T-helper 17 cell (primary cell): ENCODE measurements at regions not wholly inside any gene's neighbourhood (a gene's known extent, or its start where the extent isn't known, plus 50 kb on each side); places are given as distances from the start of the nearest gene placed in this dataset.
"Not testable (repeated sequence)": the region's sequence is repeated elsewhere in the genome, so short reads cannot be mapped to it uniquely, and the experiment has no call there.

Experiments used
- ATAC-seq: fragments of 150-1000 bp; cut with Tn5 transposase; 2 replicates; pipeline ENCODE4 v1.10.0; 2021; ENCODE audit warnings: mild to moderate bottlenecking, moderate library complexity
- DNase-seq, 3 donors: peaks; one replicate each; pipeline versions ENCODE4 v3.0.0 to v3.0.0-alpha.2; 2020 to 2021
- H3K9me3 ChIP-seq: one replicate; pipeline ENCODE4 v1.7.0; 2013; ENCODE audit warnings: low read length, mild to moderate bottlenecking; ENCODE audit not compliant: control insufficient read depth, poor library complexity, severe bottlenecking
- H3K27ac Mint-ChIP-seq: one replicate; pipeline ENCODE4 v1.8.0; 2022; ENCODE audit warnings: mild to moderate bottlenecking, moderate library complexity, mixed read lengths
- H3K27me3 Mint-ChIP-seq: one replicate; pipeline ENCODE4 v1.8.0; 2022; ENCODE audit warnings: mixed read lengths
- H3K36me3 Mint-ChIP-seq: one replicate; pipeline ENCODE4 v1.8.0; 2022; ENCODE audit warnings: low read depth, mixed read lengths
- H3K4me1 Mint-ChIP-seq: one replicate; pipeline ENCODE4 v1.8.0; 2022; ENCODE audit warnings: mild to moderate bottlenecking, mixed read lengths
- H3K4me3 Mint-ChIP-seq: one replicate; pipeline ENCODE4 v1.8.0; 2022; ENCODE audit warnings: mild to moderate bottlenecking, moderate library complexity, mixed read lengths

GRCh38 chrX:94946137-94946536, 1272.1 kb downstream of the FAM133A start:
- not testable (repeated sequence) for ATAC-seq, H3K27me3 Mint-ChIP-seq, DNase-seq, H3K4me1 Mint-ChIP-seq, H3K36me3 Mint-ChIP-seq, H3K9me3 ChIP-seq, H3K27ac Mint-ChIP-seq, H3K4me3 Mint-ChIP-seq

- H3K27me3 Mint-ChIP-seq: no peaks in the 10 kb centered on the region
- H3K4me1 Mint-ChIP-seq: no peaks in the 10 kb centered on the region
- H3K36me3 Mint-ChIP-seq: no peaks in the 10 kb centered on the region
- no peak overlapping the region for H3K4me3 Mint-ChIP-seq
- H3K27ac Mint-ChIP-seq: no peak overlapping the region
- no peaks in the 10 kb centered on the region for H3K9me3 ChIP-seq
- DNase-seq (no peak), ATAC-seq (no peak)
Observed at GRCh38 chrX:94961730-94962129, 1287.7 kb downstream of the FAM133A start.

GRCh38 chrX:94977562-94977961, 1303.6 kb downstream of the FAM133A start:
- Mint-ChIP-seq H3K27me3 (no peaks in the 10 kb centered on the region), H3K27ac (no peak overlapping the region), H3K36me3 (no peaks in the 10 kb centered on the region), H3K4me3 (no peak overlapping the region), H3K4me1 (no peaks in the 10 kb centered on the region)
- H3K9me3 ChIP-seq: no peaks in the 10 kb centered on the region
- ATAC-seq (no peak), DNase-seq (no peak)

- H3K4me3 Mint-ChIP-seq: no peak overlapping the region
- H3K27me3 Mint-ChIP-seq: no peaks in the 10 kb centered on the region
- DNase-seq: no peak
- no peaks in the 10 kb centered on the region for H3K36me3 Mint-ChIP-seq
- no peaks in the 10 kb centered on the region for H3K4me1 Mint-ChIP-seq
- no peaks in the 10 kb centered on the region for H3K9me3 ChIP-seq
- no peak overlapping the region for H3K27ac Mint-ChIP-seq
- no peak for ATAC-seq
Observed at GRCh38 chrX:94977986-94978385, 1304.0 kb downstream of the FAM133A start.
